Left renal pelvis (tissue), 4 donors: ENCODE measurements at regions not wholly inside any gene's neighbourhood (a gene's known extent, or its start where the extent isn't known, plus 50 kb on each side); places are given as distances from the start of the nearest gene placed in this dataset.

Experiments
- DNase-seq, 4 donors: peaks; one replicate each; pipeline ENCODE4 v3.0.0-alpha.2; 2013; ENCODE audit warnings: low read depth in 4 of 4, low spot score in 3 of 4

DNA sequence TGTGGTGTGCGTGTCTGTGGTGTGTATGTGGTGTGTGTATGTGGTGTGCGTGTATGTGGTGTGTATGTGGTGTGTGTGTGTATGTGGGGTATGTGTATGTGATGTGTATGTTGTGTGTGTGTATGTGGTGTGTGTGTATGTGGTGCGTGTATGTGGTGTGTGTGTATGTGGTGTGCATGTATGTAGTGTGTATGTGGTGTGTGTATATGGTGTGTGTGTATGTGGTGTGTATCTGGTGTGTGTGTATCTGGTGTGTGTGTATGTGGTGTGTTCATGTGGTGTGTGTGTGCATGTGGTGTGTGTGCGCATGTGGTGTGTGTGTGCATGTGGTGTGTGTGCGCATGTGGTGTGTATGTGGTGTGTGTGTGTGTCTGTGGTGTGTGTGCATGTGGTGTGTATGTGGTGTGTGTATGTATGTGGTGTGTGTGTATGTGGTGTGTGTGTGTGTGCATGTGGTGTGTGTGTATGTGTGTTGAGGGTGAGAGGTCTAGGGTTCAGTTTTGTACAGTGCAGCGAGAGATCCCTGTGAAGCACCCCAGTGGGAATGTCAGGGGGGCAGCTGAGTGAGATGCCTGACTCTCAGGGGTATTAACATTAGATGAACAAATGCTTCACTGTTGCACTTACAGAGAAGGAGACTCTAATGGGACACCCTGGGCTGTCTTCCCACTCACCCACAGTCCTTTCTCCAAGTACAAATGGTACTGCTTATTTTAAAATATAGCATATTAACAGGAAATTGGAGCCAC lies 61.3 kb upstream of the MEDAG start:
- no peak for DNase-seq

DNA sequence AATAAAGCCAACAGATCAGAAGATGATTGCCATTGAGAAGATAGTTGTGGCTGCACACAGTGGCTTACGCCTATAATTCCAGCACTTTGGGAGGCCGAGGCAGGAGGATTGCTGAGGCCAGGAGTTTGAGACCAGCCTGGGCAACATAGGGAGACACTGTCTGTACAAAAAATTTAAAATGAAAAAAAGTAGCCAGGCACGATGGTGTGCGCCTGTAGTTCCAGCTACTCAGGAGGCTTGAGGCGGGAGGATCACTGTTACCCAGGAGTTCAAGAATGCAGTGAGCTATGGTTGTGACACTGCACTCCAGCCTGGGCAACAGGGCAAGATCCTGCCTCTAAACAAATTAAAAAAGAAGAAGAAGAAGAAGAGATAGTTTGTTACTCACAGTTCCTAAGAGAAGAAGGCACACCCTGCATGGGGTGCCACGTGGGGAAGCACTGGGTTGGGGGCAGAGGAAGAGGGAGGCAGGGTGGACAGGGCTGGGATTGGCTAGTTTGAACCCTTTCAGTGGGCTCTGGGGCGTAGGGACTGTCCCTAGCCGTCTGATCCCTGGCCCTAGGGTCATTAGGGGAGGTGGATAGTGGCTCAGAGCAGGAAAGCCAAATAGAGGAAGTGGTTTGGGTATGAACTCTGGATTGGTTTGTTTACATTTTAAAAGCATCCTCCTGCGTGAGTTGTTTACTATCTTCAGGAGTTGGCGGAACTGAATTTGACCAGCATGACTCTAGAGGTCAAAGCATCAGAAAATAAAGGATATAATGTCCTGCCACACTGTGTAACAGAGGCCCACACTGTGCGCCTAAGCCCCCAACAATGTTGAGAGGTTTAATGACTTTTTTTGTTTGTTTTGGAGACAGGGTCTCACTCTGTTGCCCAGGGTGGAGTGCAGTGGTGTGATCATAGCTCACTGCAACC lies 60.5 kb upstream of the MEDAG start:
- no peak for DNase-seq

- no peak for DNase-seq
These were observed 59.8 kb upstream of the MEDAG start for GRCh38 chr13:30846311-30846710.

DNA sequence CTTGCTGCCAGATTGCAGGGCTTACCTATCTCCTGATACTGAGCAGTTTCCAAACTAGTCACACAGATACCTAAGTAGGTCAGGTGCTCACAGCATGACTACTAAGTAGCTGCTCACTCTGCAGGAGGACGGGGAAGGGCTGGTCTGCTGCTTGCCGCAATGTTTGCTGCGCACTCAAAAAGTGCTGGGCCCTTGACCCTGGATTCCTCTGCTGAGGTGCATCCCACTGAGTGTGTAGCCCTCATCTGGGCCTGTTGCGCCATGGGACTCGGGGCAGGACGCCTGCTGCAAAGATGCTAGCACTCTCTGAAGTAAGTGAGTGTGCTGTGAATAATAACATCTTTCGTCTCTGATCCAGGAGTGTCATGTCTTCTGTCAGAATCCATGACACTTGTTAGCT lies 59.2 kb upstream of the MEDAG start:
- no peak for DNase-seq

DNA sequence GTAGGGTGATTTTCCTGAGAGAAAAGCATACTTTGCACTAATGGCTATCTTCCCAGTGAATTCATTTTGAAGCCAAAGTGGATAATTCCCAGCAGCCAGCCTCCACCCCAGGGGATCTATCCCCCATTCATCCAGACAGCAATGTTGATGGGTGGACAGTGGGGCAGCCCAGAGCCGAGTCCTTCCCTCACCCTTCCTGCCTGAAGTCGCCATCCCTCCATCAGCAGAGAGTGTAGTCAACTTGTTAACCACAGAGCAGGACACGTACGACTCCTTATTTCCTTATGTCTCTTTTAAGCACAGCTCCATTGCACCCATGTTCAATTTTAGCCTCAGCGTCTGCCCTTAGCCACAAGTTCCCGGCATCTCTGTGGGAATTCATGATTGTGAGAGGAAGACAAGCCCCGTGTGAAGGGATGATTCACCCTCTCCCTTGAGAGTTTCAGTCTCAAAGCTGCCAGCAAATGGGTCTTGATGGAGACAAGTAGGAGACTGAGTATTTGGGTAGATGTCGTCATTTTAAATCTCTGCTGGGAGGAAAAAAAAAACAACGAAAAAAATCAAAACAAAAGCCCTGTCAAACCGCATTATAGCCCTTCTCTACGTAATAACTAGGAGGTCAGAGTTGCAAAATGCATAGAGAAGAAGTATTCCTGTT lies 58.3 kb upstream of the MEDAG start:
- no peak for DNase-seq

GRCh38 chr13:30848332-30849027 lies 57.6 kb upstream of the MEDAG start:
- no peak for DNase-seq

DNA sequence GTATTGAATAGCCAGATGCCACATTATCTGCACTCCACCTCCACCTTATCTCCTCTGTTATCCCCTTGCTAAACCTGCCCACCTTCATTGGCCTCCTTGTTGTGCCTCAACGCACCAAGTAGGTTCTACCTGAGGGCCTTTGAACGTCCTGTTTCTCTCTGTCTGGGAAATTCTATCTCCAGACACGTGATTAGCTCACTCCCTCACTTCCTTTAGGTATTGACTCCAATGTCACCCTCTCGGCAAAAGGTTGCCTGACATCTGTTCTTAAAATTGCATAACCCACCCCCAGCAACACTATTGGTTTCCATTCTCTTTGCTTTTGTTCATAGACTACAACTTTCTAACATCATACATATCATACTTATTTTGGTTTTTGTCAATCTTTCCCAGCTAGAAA lies 56.5 kb upstream of the MEDAG start:
- DNase-seq: no peak

GRCh38 chr13:30850204-30850866 lies 55.7 kb upstream of the MEDAG start:
- DNase-seq: no peak

DNA sequence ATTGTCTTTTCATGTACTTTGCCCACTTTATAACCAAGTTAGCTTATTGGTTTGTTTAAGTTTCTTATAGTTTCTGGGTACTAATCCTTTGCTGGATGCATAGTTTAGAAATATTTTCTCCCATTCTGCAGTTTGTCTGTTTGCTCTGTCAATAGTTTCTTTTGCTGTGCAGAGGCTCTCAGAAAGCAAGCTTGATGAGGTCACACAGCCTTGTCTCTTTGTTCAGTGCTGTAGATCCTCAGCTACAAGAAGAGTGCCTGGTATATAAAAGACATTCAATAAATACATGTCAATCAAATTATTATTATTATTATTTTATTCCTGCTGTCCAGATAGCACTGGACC lies 55.2 kb upstream of the MEDAG start:
- DNase-seq: no peak

DNA sequence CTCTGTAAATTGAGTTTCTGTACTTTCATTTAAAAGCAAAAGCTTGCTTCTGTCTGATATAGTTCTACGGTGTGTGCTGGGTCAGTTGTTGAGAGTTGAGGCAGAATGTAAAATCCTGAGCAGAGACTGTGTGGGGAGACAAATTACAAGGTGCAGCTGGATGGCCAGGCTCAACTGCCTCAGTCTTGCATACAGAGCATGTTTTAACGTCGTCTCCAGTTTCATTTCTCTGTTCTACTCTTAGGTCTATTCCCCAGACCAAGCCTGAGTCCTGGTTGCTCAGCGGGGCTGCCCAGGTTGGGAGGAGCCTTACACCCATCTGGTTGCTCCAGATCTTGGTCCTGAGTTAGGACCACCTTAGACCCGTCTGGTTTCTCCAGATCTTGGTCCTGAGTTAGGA lies 54.4 kb upstream of the MEDAG start:
- DNase-seq: no peak

GRCh38 chr13:30855569-30855968 lies 50.5 kb upstream of the MEDAG start:
- DNase-seq: no peak

GRCh38 chr13:30856005-30856790 lies 49.9 kb upstream of the MEDAG start:
- DNase-seq: no peak
